Tibial nerve (tissue), 4 donors: ENCODE measurements at regions not wholly inside any gene's neighbourhood (a gene's known extent, or its start where the extent isn't known, plus 50 kb on each side); places are given as distances from the start of the nearest gene placed in this dataset.

Source experiments
- DNase-seq, 2 donors: peaks; one replicate each; pipeline ENCODE4 v3.0.0-alpha.2; 2019; ENCODE audit warnings: low spot score in 2 of 2
- H3K27ac ChIP-seq, 4 donors: fragments of 200-600 bp; sonication (generic) in 3 of 4; one replicate each; pipeline ENCODE4 v1.5.1; 2017 to 2019; ENCODE audit warnings: mild to moderate bottlenecking in 1 of 4
- H3K27me3 ChIP-seq, 2 donors: fragments of 200-600 bp; sonication (generic) in 1 of 2; one replicate each; pipeline versions ENCODE4 v1.5.1 to v1.6.0; 2017 to 2019
- H3K36me3 ChIP-seq, 3 donors: fragments of 200-600 bp; sonication (generic); one replicate each; pipeline ENCODE4 v1.5.1; 2018 to 2019
- H3K4me1 ChIP-seq, 4 donors: fragments of 200-600 bp; sonication (generic) in 3 of 4; one replicate each; pipeline ENCODE4 v1.5.1; 2017 to 2019
- H3K4me3 ChIP-seq, 4 donors: fragments of 200-600 bp; sonication (generic) in 3 of 4; one replicate each; pipeline ENCODE4 v1.5.1; 2017 to 2019; ENCODE audit warnings: mild to moderate bottlenecking in 1 of 4, moderate library complexity in 1 of 4
- H3K9me3 ChIP-seq, 4 donors: fragments of 200-600 bp; sonication (generic) in 3 of 4; one replicate each; pipeline ENCODE4 v1.5.1; 2017 to 2019
- EP300 ChIP-seq, 2 donors: sonication (generic); formaldehyde crosslinking; IDR thresholded peaks; one replicate each; pipeline ENCODE4 v1.6.1; 2017; ENCODE audit warnings: antibody characterized with exemption in 2 of 2, mild to moderate bottlenecking in 1 of 2
- POLR2A ChIP-seq, 2 donors: fragments of 450-650 bp; IDR thresholded peaks; one replicate each; pipeline ENCODE4 v1.6.1; 2017; ENCODE audit warnings: antibody characterized with exemption in 2 of 2, mild to moderate bottlenecking in 2 of 2, moderate library complexity in 2 of 2
- WGBS, 2 donors: methylation state at CpG; one replicate each; pipeline ENCODE4 v1.1.5; 2018; 5-methylcytosine and 5-hydroxymethylcytosine counted together
- TF ChIP-seq, protein P1 (sequence below), 5 experiments: fragments of 200-600 bp in 3 of 5; fragments of 450-650 bp in 2 of 5; sonication (generic) in 3 of 5; IDR thresholded peaks; one replicate each; pipeline ENCODE4 v1.5.1; 2016 to 2019; ENCODE audit warnings: antibody characterized with exemption in 5 of 5, mild to moderate bottlenecking in 3 of 5, moderate library complexity in 2 of 5

DNA sequence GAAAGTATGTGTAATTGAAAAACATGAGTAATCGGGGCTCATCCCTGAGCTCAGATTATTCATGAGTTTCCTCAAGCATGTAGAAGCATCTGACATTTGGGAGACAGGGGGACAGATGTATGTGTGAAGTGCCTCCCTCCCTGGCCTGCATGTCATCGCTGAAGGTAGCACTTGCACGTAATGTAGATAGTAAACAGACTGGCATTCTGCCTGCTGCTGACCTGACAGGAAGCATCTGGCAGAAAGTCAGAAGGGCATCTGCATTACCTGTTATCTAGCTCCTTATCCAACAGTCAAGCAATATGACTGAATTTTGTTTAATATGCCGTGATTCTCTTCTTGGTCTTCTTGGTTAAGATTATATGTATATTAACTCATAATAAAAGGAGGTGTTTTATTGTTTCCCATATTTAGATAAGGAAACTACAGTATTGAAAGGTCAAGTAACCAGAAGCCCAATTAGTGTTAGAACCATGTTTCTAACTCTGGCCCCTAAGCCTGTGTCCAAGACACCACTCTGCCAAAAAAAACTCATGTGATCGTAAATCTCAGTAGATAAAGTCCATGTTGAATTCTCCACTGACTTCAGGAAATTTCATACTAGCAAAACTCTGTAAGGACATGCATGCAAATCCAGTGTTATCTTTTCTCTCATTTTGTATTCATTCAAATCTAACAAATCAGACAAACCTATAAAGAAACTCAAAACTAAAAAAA, 918.1 kb upstream of the MBL2 start:
- H3K27me3 ChIP-seq: no peaks in the 10 kb centered on the region
- no peak for DNase-seq
- no peak for TF ChIP-seq EP300 (IDR thresholded peaks at IDR 0.05)
- TF ChIP-seq, protein P1, sequence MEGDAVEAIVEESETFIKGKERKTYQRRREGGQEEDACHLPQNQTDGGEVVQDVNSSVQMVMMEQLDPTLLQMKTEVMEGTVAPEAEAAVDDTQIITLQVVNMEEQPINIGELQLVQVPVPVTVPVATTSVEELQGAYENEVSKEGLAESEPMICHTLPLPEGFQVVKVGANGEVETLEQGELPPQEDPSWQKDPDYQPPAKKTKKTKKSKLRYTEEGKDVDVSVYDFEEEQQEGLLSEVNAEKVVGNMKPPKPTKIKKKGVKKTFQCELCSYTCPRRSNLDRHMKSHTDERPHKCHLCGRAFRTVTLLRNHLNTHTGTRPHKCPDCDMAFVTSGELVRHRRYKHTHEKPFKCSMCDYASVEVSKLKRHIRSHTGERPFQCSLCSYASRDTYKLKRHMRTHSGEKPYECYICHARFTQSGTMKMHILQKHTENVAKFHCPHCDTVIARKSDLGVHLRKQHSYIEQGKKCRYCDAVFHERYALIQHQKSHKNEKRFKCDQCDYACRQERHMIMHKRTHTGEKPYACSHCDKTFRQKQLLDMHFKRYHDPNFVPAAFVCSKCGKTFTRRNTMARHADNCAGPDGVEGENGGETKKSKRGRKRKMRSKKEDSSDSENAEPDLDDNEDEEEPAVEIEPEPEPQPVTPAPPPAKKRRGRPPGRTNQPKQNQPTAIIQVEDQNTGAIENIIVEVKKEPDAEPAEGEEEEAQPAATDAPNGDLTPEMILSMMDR (IDR thresholded peaks at IDR 0.05): no peak
- TF ChIP-seq POLR2A (IDR thresholded peaks at IDR 0.05): no peak
- no peaks in the 10 kb centered on the region for H3K36me3 ChIP-seq
- no peaks in the 10 kb centered on the region for H3K9me3 ChIP-seq
- H3K4me3 ChIP-seq: no peak overlapping the region
- no peaks in the 10 kb centered on the region for H3K4me1 ChIP-seq
- no peak overlapping the region for H3K27ac ChIP-seq
- 67 to 69% methylated on average over 5 of the region's 5 CpGs for WGBS, 2 donors

DNA sequence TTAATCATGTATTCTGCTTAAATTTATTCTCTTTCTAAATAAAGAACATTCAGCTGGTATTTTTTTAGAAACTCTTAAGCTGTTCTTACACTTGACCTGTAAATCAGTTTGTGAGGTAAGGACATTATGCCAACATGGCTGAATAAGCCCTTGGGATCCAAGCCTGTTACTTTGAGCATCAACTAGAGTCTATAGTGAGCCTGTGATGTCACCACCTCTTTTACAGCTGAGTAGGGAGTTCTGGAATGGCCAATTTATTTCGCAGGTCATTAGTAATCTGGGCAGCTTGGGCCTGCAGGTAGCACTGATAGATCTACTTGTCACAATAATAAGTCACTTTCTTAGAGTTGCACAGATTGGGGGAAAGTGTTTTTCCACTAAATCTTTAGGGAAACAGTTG, 915.2 kb upstream of the MBL2 start:
- H3K27me3 ChIP-seq: no peaks in the 10 kb centered on the region
- no peak for DNase-seq
- WGBS, 2 donors: 67 to 100% methylated on average over 1 of the region's 1 CpG
- H3K9me3 ChIP-seq: no peaks in the 10 kb centered on the region
- H3K36me3 ChIP-seq: no peaks in the 10 kb centered on the region
- TF ChIP-seq POLR2A (IDR thresholded peaks at IDR 0.05): no peak
- TF ChIP-seq, protein P1 (IDR thresholded peaks at IDR 0.05): no peak
- no peak for TF ChIP-seq EP300 (IDR thresholded peaks at IDR 0.05)
- H3K27ac ChIP-seq: no peak overlapping the region
- no peak overlapping the region for H3K4me3 ChIP-seq
- H3K4me1 ChIP-seq: no peaks in the 10 kb centered on the region

DNA sequence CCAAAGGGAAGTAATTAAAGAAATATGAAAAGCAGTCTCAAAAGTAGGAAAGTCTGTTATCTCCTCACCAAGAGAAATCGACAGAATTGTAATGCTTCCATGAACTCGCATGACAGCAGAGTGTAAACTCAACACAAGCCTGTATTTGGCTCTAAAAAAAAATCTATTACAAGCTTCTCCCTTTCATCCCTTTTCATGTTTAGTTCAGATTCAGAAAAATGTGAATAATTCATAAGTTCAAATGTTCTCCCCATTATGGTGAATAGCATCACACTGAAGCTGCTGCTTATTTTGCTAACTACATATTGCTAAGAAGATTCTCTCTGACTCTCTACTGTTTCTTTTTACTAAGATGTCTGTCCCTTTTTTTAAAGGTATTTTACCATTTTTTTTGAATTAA, 910.3 kb upstream of the MBL2 start:
- no peaks in the 10 kb centered on the region for H3K27me3 ChIP-seq
- no peak for DNase-seq
- no peak overlapping the region for H3K4me3 ChIP-seq
- TF ChIP-seq EP300 (IDR thresholded peaks at IDR 0.05) (no peak), POLR2A (IDR thresholded peaks at IDR 0.05) (no peak)
- TF ChIP-seq, protein P1 (IDR thresholded peaks at IDR 0.05): no peak
- no peak overlapping the region for H3K27ac ChIP-seq
- 89 to 92% methylated on average over 2 of the region's 2 CpGs for WGBS, 2 donors
- H3K4me1 ChIP-seq: no peaks in the 10 kb centered on the region
- H3K9me3 ChIP-seq: no peaks in the 10 kb centered on the region
- no peaks in the 10 kb centered on the region for H3K36me3 ChIP-seq

DNA sequence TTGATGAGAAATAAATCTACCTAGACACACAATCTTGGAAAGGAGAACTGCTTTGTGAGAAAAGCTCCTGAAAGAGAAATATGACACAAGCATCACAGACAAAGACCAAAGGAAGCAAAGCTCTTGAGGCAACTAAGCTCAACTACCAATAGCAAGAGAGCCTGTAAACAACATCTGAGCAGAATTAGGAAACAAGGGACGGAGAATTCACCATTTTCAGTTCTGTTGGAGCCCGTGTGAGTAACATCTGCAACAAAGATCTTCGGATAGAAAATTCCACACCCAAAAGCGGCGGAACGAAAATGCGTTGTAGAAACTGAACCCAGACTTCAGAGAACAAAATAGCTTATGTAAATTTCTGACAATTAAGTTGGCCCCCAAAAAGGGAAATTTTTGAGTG, 909.9 kb upstream of the MBL2 start:
- Histone ChIP-seq H3K27me3 (no peaks in the 10 kb centered on the region), H3K9me3 (no peaks in the 10 kb centered on the region), H3K4me1 (no peaks in the 10 kb centered on the region), H3K27ac (no peak overlapping the region), H3K36me3 (no peaks in the 10 kb centered on the region), H3K4me3 (no peak overlapping the region)
- WGBS, 2 donors: 85 to 86% methylated on average over 7 of the region's 7 CpGs
- no peak for TF ChIP-seq EP300 (IDR thresholded peaks at IDR 0.05)
- TF ChIP-seq, protein P1 (IDR thresholded peaks at IDR 0.05): no peak
- no peak for TF ChIP-seq POLR2A (IDR thresholded peaks at IDR 0.05)
- DNase-seq: no peak

DNA sequence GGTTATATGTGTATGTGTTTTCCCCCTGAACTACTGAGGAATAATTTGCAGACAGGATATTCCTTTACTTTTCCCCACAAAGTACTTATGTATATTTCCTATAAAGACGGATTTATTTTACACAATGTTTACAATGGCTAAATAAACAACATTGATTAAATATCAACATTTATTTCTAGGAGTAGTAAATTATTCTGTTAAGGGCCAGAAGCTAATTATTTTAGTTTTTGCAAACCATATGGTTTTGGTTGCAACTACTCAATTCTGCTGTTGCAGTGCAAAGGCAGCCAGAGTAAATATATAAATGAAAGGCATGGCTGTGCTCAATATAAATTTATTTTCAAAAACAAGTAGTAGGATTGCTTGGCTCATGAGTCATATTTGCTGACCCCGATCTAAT, 907.1 kb upstream of the MBL2 start:
- WGBS, 2 donors: 54 to 60% methylated on average over 2 of the region's 2 CpGs
- no peaks in the 10 kb centered on the region for H3K9me3 ChIP-seq
- H3K27ac ChIP-seq: no peak overlapping the region
- H3K4me1 ChIP-seq: no peaks in the 10 kb centered on the region
- H3K36me3 ChIP-seq: no peaks in the 10 kb centered on the region
- DNase-seq: no peak
- no peaks in the 10 kb centered on the region for H3K27me3 ChIP-seq
- no peak overlapping the region for H3K4me3 ChIP-seq
- TF ChIP-seq EP300 (IDR thresholded peaks at IDR 0.05) (no peak), POLR2A (IDR thresholded peaks at IDR 0.05) (no peak)
- TF ChIP-seq, protein P1 (IDR thresholded peaks at IDR 0.05): no peak
